ENCODE measurements at regions not wholly inside any gene's neighbourhood (a gene's known extent, or its start where the extent isn't known, plus 50 kb on each side); places are given as distances from the start of the nearest gene placed in this dataset.

- TF ChIP-seq CTCF (IDR thresholded peaks at IDR 0.05) (no peak), POLR2AphosphoS5 (IDR thresholded peaks at IDR 0.05; ENCODE audit: low read depth, low read length) (no peak), SIN3A (IDR thresholded peaks at IDR 0.05; ENCODE audit: borderline replicate concordance, insufficient read depth, low read depth, low read length) (no peak), REST (IDR thresholded peaks at IDR 0.05; ENCODE audit: insufficient read depth in 1 of 2, low read depth in 2 of 2, low read length in 1 of 2) (no peak)
Observed at GRCh38 chr20:9928281-9928737, 89.4 kb upstream of the PAK5 start.
